Gastroesophageal sphincter (tissue), 3 donors: ENCODE measurements at regions not wholly inside any gene's neighbourhood (a gene's known extent, or its start where the extent isn't known, plus 50 kb on each side); places are given as distances from the start of the nearest gene placed in this dataset.

Experiments used
- EP300 ChIP-seq: sonication (generic); formaldehyde crosslinking; IDR thresholded peaks from one replicate; pipeline ENCODE4 v1.6.1; 2017; ENCODE audit warnings: antibody characterized with exemption, mild to moderate bottlenecking
- POLR2A ChIP-seq, 2 donors: fragments of 450-650 bp; IDR thresholded peaks; one replicate each; pipeline ENCODE4 v1.6.1; 2017; ENCODE audit warnings: antibody characterized with exemption in 2 of 2, mild to moderate bottlenecking in 2 of 2, moderate library complexity in 1 of 2
- POLR2AphosphoS5 ChIP-seq: sonication (generic); formaldehyde crosslinking; IDR thresholded peaks from one replicate; pipeline ENCODE4 v1.6.1; 2017; ENCODE audit warnings: antibody characterized with exemption
- TF ChIP-seq, protein P1 (sequence below), 4 experiments: fragments of 200-600 bp in 2 of 4; fragments of 450-650 bp in 2 of 4; sonication (generic) in 1 of 4; IDR thresholded peaks; one replicate each; pipeline ENCODE4 v1.5.1; 2017 to 2019; ENCODE audit warnings: antibody characterized with exemption in 4 of 4, mild to moderate bottlenecking in 2 of 4, moderate library complexity in 2 of 4

DNA sequence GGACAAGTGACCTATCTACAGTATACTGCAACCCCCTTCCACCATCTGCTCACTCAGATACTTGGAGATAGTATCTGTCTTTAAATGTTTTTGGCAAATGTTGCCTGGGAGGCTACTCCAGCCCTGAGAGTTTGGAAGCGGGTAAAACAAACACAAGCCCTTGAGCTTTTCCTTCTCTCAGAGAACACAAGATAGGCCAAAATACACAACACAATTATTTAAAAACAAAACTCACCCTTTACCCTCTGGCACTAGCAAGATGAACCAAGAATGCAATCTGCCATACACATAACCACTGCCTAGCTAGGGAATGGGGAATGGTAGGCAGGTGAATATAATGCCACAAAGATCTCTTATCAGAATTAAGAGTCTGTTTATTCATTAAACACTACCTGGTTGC, 324.7 kb upstream of the FAM47C start:
- TF ChIP-seq POLR2AphosphoS5, result no peak
- TF ChIP-seq, protein P1, sequence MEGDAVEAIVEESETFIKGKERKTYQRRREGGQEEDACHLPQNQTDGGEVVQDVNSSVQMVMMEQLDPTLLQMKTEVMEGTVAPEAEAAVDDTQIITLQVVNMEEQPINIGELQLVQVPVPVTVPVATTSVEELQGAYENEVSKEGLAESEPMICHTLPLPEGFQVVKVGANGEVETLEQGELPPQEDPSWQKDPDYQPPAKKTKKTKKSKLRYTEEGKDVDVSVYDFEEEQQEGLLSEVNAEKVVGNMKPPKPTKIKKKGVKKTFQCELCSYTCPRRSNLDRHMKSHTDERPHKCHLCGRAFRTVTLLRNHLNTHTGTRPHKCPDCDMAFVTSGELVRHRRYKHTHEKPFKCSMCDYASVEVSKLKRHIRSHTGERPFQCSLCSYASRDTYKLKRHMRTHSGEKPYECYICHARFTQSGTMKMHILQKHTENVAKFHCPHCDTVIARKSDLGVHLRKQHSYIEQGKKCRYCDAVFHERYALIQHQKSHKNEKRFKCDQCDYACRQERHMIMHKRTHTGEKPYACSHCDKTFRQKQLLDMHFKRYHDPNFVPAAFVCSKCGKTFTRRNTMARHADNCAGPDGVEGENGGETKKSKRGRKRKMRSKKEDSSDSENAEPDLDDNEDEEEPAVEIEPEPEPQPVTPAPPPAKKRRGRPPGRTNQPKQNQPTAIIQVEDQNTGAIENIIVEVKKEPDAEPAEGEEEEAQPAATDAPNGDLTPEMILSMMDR (IDR thresholded peaks at IDR 0.05), result no peak
- TF ChIP-seq POLR2A (IDR thresholded peaks at IDR 0.05), result no peak
- no peak for TF ChIP-seq EP300
